Rectal smooth muscle tissue (tissue), 1 donor: ENCODE measurements at regions not wholly inside any gene's neighbourhood (a gene's known extent, or its start where the extent isn't known, plus 50 kb on each side); places are given as distances from the start of the nearest gene placed in this dataset.

ENCODE experiments used
- H3K27ac ChIP-seq: one replicate; pipeline ENCODE4 v1.7.0; 2013; ENCODE audit warnings: low read depth, low read length, inconsistent platforms
- H3K27me3 ChIP-seq: one replicate; pipeline ENCODE4 v1.7.0; 2013; ENCODE audit warnings: low read length; ENCODE audit not compliant: control insufficient read depth, insufficient read depth
- H3K36me3 ChIP-seq: one replicate; pipeline ENCODE4 v1.7.0; 2013; ENCODE audit warnings: low read length; ENCODE audit not compliant: control insufficient read depth, insufficient read depth
- H3K4me1 ChIP-seq: one replicate; pipeline ENCODE4 v1.7.0; 2013; ENCODE audit warnings: low read length; ENCODE audit not compliant: control insufficient read depth, insufficient read depth
- H3K4me3 ChIP-seq: one replicate; pipeline ENCODE4 v1.7.0; 2013; ENCODE audit warnings: low read length
- H3K9ac ChIP-seq: one replicate; pipeline ENCODE4 v1.7.0; 2013; ENCODE audit warnings: low read length

- H3K9ac ChIP-seq = no peak overlapping the region
- no peaks in the 10 kb centered on the region for H3K36me3 ChIP-seq
- no peak overlapping the region for H3K4me3 ChIP-seq
- H3K4me1 ChIP-seq = no peaks in the 10 kb centered on the region
- no peaks in the 10 kb centered on the region for H3K27me3 ChIP-seq
- no peak overlapping the region for H3K27ac ChIP-seq
Measured at GRCh38 chr9:86452201-86452828, 98.1 kb upstream of the TUT7 start.

GRCh38 chr9:86449246-86449645 lies 95.0 kb upstream of the TUT7 start:
- Histone ChIP-seq H3K36me3 (no peaks in the 10 kb centered on the region), H3K4me1 (no peaks in the 10 kb centered on the region), H3K9ac (no peak overlapping the region), H3K27ac (no peak overlapping the region), H3K27me3 (no peaks in the 10 kb centered on the region), H3K4me3 (no peak overlapping the region)

- Histone ChIP-seq H3K27ac (no peak overlapping the region), H3K4me3 (no peak overlapping the region), H3K4me1 (no peaks in the 10 kb centered on the region), H3K36me3 (no peaks in the 10 kb centered on the region), H3K27me3 (no peaks in the 10 kb centered on the region), H3K9ac (no peak overlapping the region)
Measured at GRCh38 chr9:86445671-86446070, 91.5 kb upstream of the TUT7 start.

- H3K27ac ChIP-seq = no peak overlapping the region
- no peak overlapping the region for H3K9ac ChIP-seq
- no peak overlapping the region for H3K4me3 ChIP-seq
- H3K4me1 ChIP-seq = no peaks in the 10 kb centered on the region
- no peaks in the 10 kb centered on the region for H3K27me3 ChIP-seq
- H3K36me3 ChIP-seq = no peaks in the 10 kb centered on the region
Measured at GRCh38 chr9:86443992-86444391, 89.8 kb upstream of the TUT7 start.

- no peaks in the 10 kb centered on the region for H3K27me3 ChIP-seq
- H3K36me3 ChIP-seq = no peaks in the 10 kb centered on the region
- no peak overlapping the region for H3K27ac ChIP-seq
- no peaks in the 10 kb centered on the region for H3K4me1 ChIP-seq
- no peak overlapping the region for H3K4me3 ChIP-seq
- no peak overlapping the region for H3K9ac ChIP-seq
Measured at GRCh38 chr9:86434039-86434726, 80.0 kb upstream of the TUT7 start.

GRCh38 chr9:86424251-86424891 lies 70.2 kb upstream of the TUT7 start:
- Histone ChIP-seq H3K4me1 (no peaks in the 10 kb centered on the region), H3K27ac (no peak overlapping the region), H3K36me3 (no peaks in the 10 kb centered on the region), H3K27me3 (no peaks in the 10 kb centered on the region), H3K9ac (no peak overlapping the region), H3K4me3 (no peak overlapping the region)

- Histone ChIP-seq H3K4me1 (no peaks in the 10 kb centered on the region), H3K27me3 (no peaks in the 10 kb centered on the region), H3K4me3 (no peak overlapping the region), H3K36me3 (no peaks in the 10 kb centered on the region), H3K27ac (no peak overlapping the region), H3K9ac (no peak overlapping the region)
Measured at GRCh38 chr9:86413971-86414880, 60.0 kb upstream of the TUT7 start.

- Histone ChIP-seq H3K27me3 (no peaks in the 10 kb centered on the region), H3K27ac (no peak overlapping the region), H3K4me1 (peaks cover 10% of the 10 kb centered on the region), H3K4me3 (no peak overlapping the region), H3K9ac (no peak overlapping the region), H3K36me3 (no peaks in the 10 kb centered on the region)
Measured at GRCh38 chr9:86410281-86410680, 56.1 kb upstream of the TUT7 start.

GRCh38 chr9:86408121-86408520 lies 53.9 kb upstream of the TUT7 start:
- H3K9ac ChIP-seq = no peak overlapping the region
- H3K4me3 ChIP-seq = no peak overlapping the region
- peaks cover 10% of the 10 kb centered on the region for H3K4me1 ChIP-seq
- no peak overlapping the region for H3K27ac ChIP-seq
- no peaks in the 10 kb centered on the region for H3K27me3 ChIP-seq
- H3K36me3 ChIP-seq = no peaks in the 10 kb centered on the region

GRCh38 chr9:86407022-86407421 lies 52.8 kb upstream of the TUT7 start:
- Histone ChIP-seq H3K27ac (no peak overlapping the region), H3K9ac (no peak overlapping the region), H3K4me3 (no peak overlapping the region), H3K36me3 (no peaks in the 10 kb centered on the region), H3K4me1 (peaks cover 10% of the 10 kb centered on the region), H3K27me3 (no peaks in the 10 kb centered on the region)

GRCh38 chr9:86406366-86406765 lies 52.2 kb upstream of the TUT7 start:
- Histone ChIP-seq H3K36me3 (no peaks in the 10 kb centered on the region), H3K9ac (no peak overlapping the region), H3K4me1 (peaks cover 10% of the 10 kb centered on the region), H3K27ac (peak overlapping the region; percentile 60), H3K27me3 (no peaks in the 10 kb centered on the region), H3K4me3 (no peak overlapping the region)

- Histone ChIP-seq H3K9ac (no peak overlapping the region), H3K4me1 (peaks cover 10% of the 10 kb centered on the region), H3K27me3 (no peaks in the 10 kb centered on the region), H3K27ac (peak overlapping the region; percentile 60), H3K36me3 (no peaks in the 10 kb centered on the region), H3K4me3 (no peak overlapping the region)
Measured at GRCh38 chr9:86405926-86406325, 51.7 kb upstream of the TUT7 start.
